Prostate gland (tissue), 2 donors: ENCODE measurements at regions not wholly inside any gene's neighbourhood (a gene's known extent, or its start where the extent isn't known, plus 50 kb on each side); places are given as distances from the start of the nearest gene placed in this dataset.
A peak's percentile ranks its signal among the peaks of the same experiment; 100 is the strongest.

ENCODE experiments used
- DNase-seq: peaks from one replicate; pipeline ENCODE4 v3.0.0-alpha.2; 2019; ENCODE audit warnings: low spot score
- H3K27ac ChIP-seq, 2 donors: fragments of 200-600 bp; sonication (generic); 2 replicates each; pipeline ENCODE4 v1.5.1; 2017 to 2019
- H3K27me3 ChIP-seq: fragments of 200-600 bp; sonication (generic); replicated peaks from 2 replicates; pipeline ENCODE4 v1.5.1; 2019; ENCODE audit not compliant: insufficient read depth
- H3K36me3 ChIP-seq, 2 donors: fragments of 200-600 bp; sonication (generic); 1 replicate in 1 of 2; 2 replicates in 1 of 2; pipeline versions ENCODE4 v1.5.1 to v1.8.1; 2017 to 2019
- H3K4me1 ChIP-seq: fragments of 200-600 bp; sonication (generic); replicated peaks from 2 replicates; pipeline ENCODE4 v1.5.1; 2019
- H3K4me3 ChIP-seq, 2 donors: fragments of 200-600 bp; sonication (generic); 2 replicates each; pipeline ENCODE4 v1.5.1; 2017 to 2019
- H3K9me3 ChIP-seq: fragments of 200-600 bp; sonication (generic); 2 replicates; pipeline ENCODE4 v1.5.1; 2017
- CTCF ChIP-seq, 4 experiments: fragments of 200-600 bp in 2 of 4; fragments of 450-650 bp in 2 of 4; sonication (generic) in 2 of 4; IDR thresholded peaks; 1 replicate in 3 of 4; 2 replicates in 1 of 4; pipeline ENCODE4 v1.5.1; 2016 to 2019; ENCODE audit warnings: antibody characterized with exemption in 4 of 4, mild to moderate bottlenecking in 2 of 4, moderate library complexity in 2 of 4
- POLR2A ChIP-seq: fragments of 450-650 bp; IDR thresholded peaks from one replicate; pipeline ENCODE4 v1.6.1; 2016; ENCODE audit warnings: antibody characterized with exemption, mild to moderate bottlenecking
- POLR2AphosphoS5 ChIP-seq: sonication (generic); formaldehyde crosslinking; IDR thresholded peaks from one replicate; pipeline ENCODE4 v1.6.1; 2017; ENCODE audit warnings: antibody characterized with exemption
- WGBS: methylation state at CpG from one replicate; pipeline ENCODE4 v1.1.5; 2018; 5-methylcytosine and 5-hydroxymethylcytosine counted together
- intact Hi-C: fragments of 100-400 bp; cut with DNase I; formaldehyde crosslinking; loops from one replicate; pipeline ENCODE4 v1.14.2; 2022

DNA sequence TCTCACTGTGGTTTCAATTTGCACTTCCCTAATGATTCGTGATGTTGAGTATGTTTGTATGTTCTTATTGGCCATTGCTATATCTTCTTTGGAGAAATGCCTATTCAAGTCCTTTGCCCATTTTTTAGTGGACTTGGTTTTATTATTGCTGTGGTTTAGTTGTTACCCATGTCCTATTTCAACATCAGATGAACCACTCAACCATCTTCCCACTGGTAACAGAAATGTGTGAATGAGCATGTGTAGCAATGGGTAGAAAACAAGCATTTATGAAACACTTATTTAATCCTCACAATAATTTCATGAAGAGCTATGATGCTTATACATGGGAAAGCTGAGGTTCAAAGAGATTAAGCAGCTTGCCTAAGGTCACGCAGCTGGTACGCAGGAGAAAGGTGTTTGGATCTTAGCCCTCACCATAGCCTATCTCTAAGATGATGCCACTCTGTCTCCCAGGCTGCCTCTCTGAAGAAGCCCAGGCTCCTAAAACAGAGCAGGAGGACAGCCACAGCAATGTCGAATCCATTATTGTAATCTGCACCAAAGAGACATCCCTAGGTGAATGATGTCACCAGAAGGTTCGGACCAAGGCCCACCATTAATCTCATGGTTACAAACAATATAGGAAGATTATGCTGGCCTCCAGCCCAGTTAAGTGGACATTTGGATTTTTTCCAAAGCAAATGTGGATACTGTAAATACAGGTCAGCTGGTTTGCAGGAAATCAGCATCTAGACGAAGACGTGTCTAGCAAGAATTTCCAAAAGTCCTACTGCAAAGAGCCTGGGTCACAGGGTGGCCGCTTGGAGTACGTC is 447.6 kb upstream of the ZMIZ1 start:
- Histone ChIP-seq H3K9me3 (no peaks in the 10 kb centered on the region), H3K4me3 (no peak overlapping the region), H3K27me3 (no peaks in the 10 kb centered on the region), H3K27ac (no peak overlapping the region), H3K36me3 (no peaks in the 10 kb centered on the region), H3K4me1 (no peaks in the 10 kb centered on the region)
- TF ChIP-seq CTCF (IDR thresholded peaks at IDR 0.05), result no peak
- no peak for TF ChIP-seq POLR2A
- TF ChIP-seq POLR2AphosphoS5, result peak; percentile 33
- intact Hi-C loops, result no loop called here
- no peak for DNase-seq
- 79% methylated on average over 9 of the region's 9 CpGs for WGBS

- TF ChIP-seq POLR2A (no peak), POLR2AphosphoS5 (no peak), CTCF (IDR thresholded peaks at IDR 0.05) (no peak)
These were observed 445.1 kb upstream of the ZMIZ1 start for GRCh38 chr10:78623578-78624215.

GRCh38 chr10:78624791-78625190 is 444.0 kb upstream of the ZMIZ1 start:
- intact Hi-C loops, result no loop called here
- H3K9me3 ChIP-seq, result no peaks in the 10 kb centered on the region
- no peak overlapping the region for H3K27ac ChIP-seq
- no peak for TF ChIP-seq POLR2AphosphoS5
- no peak for TF ChIP-seq CTCF (IDR thresholded peaks at IDR 0.05)
- no peak for TF ChIP-seq POLR2A
- no peaks in the 10 kb centered on the region for H3K4me1 ChIP-seq
- no peaks in the 10 kb centered on the region for H3K36me3 ChIP-seq
- H3K4me3 ChIP-seq, result no peak overlapping the region
- no peak for DNase-seq
- H3K27me3 ChIP-seq, result no peaks in the 10 kb centered on the region
- WGBS, result 89% methylated on average over 2 of the region's 2 CpGs

More at GRCh38 chr10:78623578-78624215, 445.1 kb upstream of the ZMIZ1 start:
- Histone ChIP-seq H3K27me3 (no peaks in the 10 kb centered on the region), H3K36me3 (no peaks in the 10 kb centered on the region), H3K4me1 (no peaks in the 10 kb centered on the region), H3K27ac (no peak overlapping the region), H3K4me3 (no peak overlapping the region), H3K9me3 (no peaks in the 10 kb centered on the region)
- intact Hi-C loops, result no loop called here
- no peak for DNase-seq
- WGBS, result 38% methylated on average over 4 of the region's 4 CpGs

- H3K27ac ChIP-seq, result no peak overlapping the region
- no peak for TF ChIP-seq CTCF (IDR thresholded peaks at IDR 0.05)
- H3K36me3 ChIP-seq, result no peaks in the 10 kb centered on the region
- no peaks in the 10 kb centered on the region for H3K9me3 ChIP-seq
- no peak overlapping the region for H3K4me3 ChIP-seq
- H3K4me1 ChIP-seq, result no peaks in the 10 kb centered on the region
- H3K27me3 ChIP-seq, result no peaks in the 10 kb centered on the region
- DNase-seq, result no peak
- 77% methylated on average over 10 of the region's 10 CpGs for WGBS
- intact Hi-C loops, result no loop called here
These were observed 442.3 kb upstream of the ZMIZ1 start for GRCh38 chr10:78626471-78626870.
